ENCODE measurements at regions not wholly inside any gene's neighbourhood (a gene's known extent, or its start where the extent isn't known, plus 50 kb on each side); places are given as distances from the start of the nearest gene placed in this dataset.

DNA sequence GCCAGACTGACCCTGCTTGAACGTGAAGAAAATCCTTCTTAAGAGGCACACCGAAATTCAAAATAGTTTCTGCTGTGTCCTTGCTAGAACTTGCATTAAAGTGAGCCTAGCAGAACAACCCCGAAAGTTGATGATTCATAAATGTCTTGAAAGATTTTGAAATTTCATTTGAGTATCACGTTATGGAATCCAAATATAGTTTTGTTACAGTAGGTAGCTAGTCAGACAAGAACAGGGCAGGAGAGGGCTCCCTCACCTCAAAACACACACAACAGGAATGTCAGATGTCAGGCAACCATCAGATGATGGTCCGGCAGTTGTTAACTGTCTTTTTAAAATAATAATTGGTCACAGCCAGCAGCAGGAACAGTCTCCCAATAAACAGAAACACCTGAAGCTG lies 259.6 kb upstream of the GNPDA2 start:
- no peak for ATAC-seq
- no peak for DNase-seq

GRCh38 chr4:44985152-44985551 lies 258.8 kb upstream of the GNPDA2 start:
- H3K27me3 ChIP-seq (ENCODE audit: insufficient read depth in 3 of 3, low read length in 2 of 3) = no peaks in the 10 kb centered on the region
- H3K9me3 ChIP-seq = no peaks in the 10 kb centered on the region
- H3K36me3 ChIP-seq (ENCODE audit: insufficient read depth in 1 of 2, low read depth in 1 of 2) = no peaks in the 10 kb centered on the region
- no peak for TF ChIP-seq CTCF (IDR thresholded peaks at IDR 0.05)
- intact Hi-C loops (cut with DNase I) = no loop called here
- DNase-seq = no peak
- WGBS, 3 donors = 64 to 68% (median 67%) methylated on average over 2 of the region's 2 CpGs
- no peak overlapping the region for H3K27ac ChIP-seq
- no peak for ATAC-seq
- H3K4me3 ChIP-seq = no peak overlapping the region
- no peaks in the 10 kb centered on the region for H3K4me1 ChIP-seq

More for the DNA sequence above, 259.6 kb upstream of the GNPDA2 start:
- intact Hi-C loops (cut with DNase I) = no loop called here
- no peaks in the 10 kb centered on the region for H3K36me3 ChIP-seq (ENCODE audit: insufficient read depth in 1 of 2, low read depth in 1 of 2)
- no peaks in the 10 kb centered on the region for H3K27me3 ChIP-seq (ENCODE audit: insufficient read depth in 3 of 3, low read length in 2 of 3)
- no peak overlapping the region for H3K4me3 ChIP-seq
- WGBS, 3 donors = 61 to 79% (median 67%) methylated on average over 5 of the region's 5 CpGs
- no peaks in the 10 kb centered on the region for H3K9me3 ChIP-seq
- no peaks in the 10 kb centered on the region for H3K4me1 ChIP-seq
- H3K27ac ChIP-seq = no peak overlapping the region
- no peak for TF ChIP-seq CTCF (IDR thresholded peaks at IDR 0.05)

DNA sequence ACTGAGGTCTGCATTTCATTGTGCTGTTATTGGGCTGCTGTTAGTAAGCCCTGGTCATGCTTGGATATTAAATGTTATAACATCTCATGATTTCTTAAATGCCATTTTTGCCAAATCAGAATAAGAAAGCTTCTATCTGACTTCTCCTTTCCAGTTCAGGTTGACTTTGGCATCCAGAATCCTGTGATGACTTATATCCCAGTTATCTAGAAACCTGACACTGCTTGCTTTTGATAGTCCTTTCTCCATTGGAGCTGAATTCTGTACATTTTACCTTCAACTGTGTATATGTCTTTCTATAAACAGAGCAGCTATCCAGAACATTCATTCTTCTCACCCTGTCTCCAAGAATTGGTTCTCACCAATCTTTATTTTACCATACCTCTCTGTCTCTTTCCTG lies 257.7 kb upstream of the GNPDA2 start:
- H3K4me1 ChIP-seq = no peaks in the 10 kb centered on the region
- no peak for ATAC-seq
- no peak overlapping the region for H3K4me3 ChIP-seq
- no peak for DNase-seq
- no peaks in the 10 kb centered on the region for H3K36me3 ChIP-seq (ENCODE audit: insufficient read depth in 1 of 2, low read depth in 1 of 2)
- TF ChIP-seq CTCF (IDR thresholded peaks at IDR 0.05) = no peak
- H3K9me3 ChIP-seq = no peaks in the 10 kb centered on the region
- intact Hi-C loops (cut with DNase I) = no loop called here
- H3K27ac ChIP-seq = no peak overlapping the region
- H3K27me3 ChIP-seq (ENCODE audit: insufficient read depth in 3 of 3, low read length in 2 of 3) = no peaks in the 10 kb centered on the region

GRCh38 chr4:44983083-44983482 lies 256.7 kb upstream of the GNPDA2 start:
- Histone ChIP-seq H3K27ac (no peak overlapping the region), H3K9me3 (no peaks in the 10 kb centered on the region), H3K36me3 (ENCODE audit: insufficient read depth in 1 of 2, low read depth in 1 of 2) (no peaks in the 10 kb centered on the region), H3K4me3 (no peak overlapping the region), H3K27me3 (ENCODE audit: insufficient read depth in 3 of 3, low read length in 2 of 3) (no peaks in the 10 kb centered on the region), H3K4me1 (no peaks in the 10 kb centered on the region)
- no peak for TF ChIP-seq CTCF (IDR thresholded peaks at IDR 0.05)
- intact Hi-C loops (cut with DNase I) = no loop called here
- ATAC-seq = no peak
- no peak for DNase-seq
- 47 to 66% (median 59%) methylated on average over 2 of the region's 2 CpGs for WGBS, 3 donors

GRCh38 chr4:44978020-44978419 lies 251.7 kb upstream of the GNPDA2 start:
- Histone ChIP-seq H3K9me3 (no peaks in the 10 kb centered on the region), H3K36me3 (ENCODE audit: insufficient read depth in 1 of 2, low read depth in 1 of 2) (no peaks in the 10 kb centered on the region), H3K4me3 (no peak overlapping the region), H3K27ac (no peak overlapping the region), H3K27me3 (ENCODE audit: insufficient read depth in 3 of 3, low read length in 2 of 3) (no peaks in the 10 kb centered on the region), H3K4me1 (no peaks in the 10 kb centered on the region)
- WGBS, 3 donors = 52 to 89% (median 76%) methylated on average over 1 of the region's 1 CpG
- no peak for DNase-seq
- no peak for ATAC-seq
- intact Hi-C loops (cut with DNase I) = no loop called here
- no peak for TF ChIP-seq CTCF (IDR thresholded peaks at IDR 0.05)
